Osteoblast (primary cell): ENCODE measurements at regions not wholly inside any gene's neighbourhood (a gene's known extent, or its start where the extent isn't known, plus 50 kb on each side); places are given as distances from the start of the nearest gene placed in this dataset.

Experiments used
- DNase-seq: peaks from one replicate; pipeline ENCODE4 v3.0.0; 2011; ENCODE audit warnings: low spot score, mixed read lengths; ENCODE audit not compliant: insufficient read length; ENCODE audit errors: missing footprints
- H2AFZ ChIP-seq: 2 replicates; pipeline ENCODE4 v1.6.0; 2011; ENCODE audit warnings: mild to moderate bottlenecking, low read length
- H3K27ac ChIP-seq: 2 replicates; pipeline ENCODE4 v1.5.1; 2011; ENCODE audit warnings: mild to moderate bottlenecking, low read depth, low read length, moderate library complexity
- H3K27me3 ChIP-seq: 2 replicates; pipeline ENCODE4 v1.6.0; 2012; ENCODE audit warnings: mild to moderate bottlenecking, control low read depth, inconsistent platforms, low read length, moderate library complexity; ENCODE audit not compliant: insufficient read depth
- H3K36me3 ChIP-seq: 2 replicates; pipeline ENCODE4 v1.5.1; 2011; ENCODE audit warnings: mild to moderate bottlenecking, low read length, control low read depth, moderate library complexity; ENCODE audit not compliant: insufficient read depth
- H3K4me1 ChIP-seq: 2 replicates; pipeline ENCODE4 v1.5.1; 2011; ENCODE audit warnings: mild to moderate bottlenecking, low read length, control low read depth, moderate library complexity; ENCODE audit not compliant: insufficient read depth
- H3K4me2 ChIP-seq: 2 replicates; pipeline ENCODE4 v1.6.0; 2011; ENCODE audit warnings: mild to moderate bottlenecking, low read length; ENCODE audit not compliant: insufficient read depth
- H3K4me3 ChIP-seq: fragments of 200-600 bp; sonication (generic); 3 replicates; pipeline ENCODE4 v1.5.1; 2012; ENCODE audit warnings: mild to moderate bottlenecking, low read length, inconsistent platforms; ENCODE audit not compliant: insufficient read depth
- H3K79me2 ChIP-seq: 2 replicates; pipeline ENCODE4 v1.6.0; 2012; ENCODE audit warnings: mild to moderate bottlenecking, low read length, control low read depth, inconsistent platforms; ENCODE audit not compliant: insufficient read depth
- H3K9me3 ChIP-seq: 2 replicates; pipeline ENCODE4 v1.5.1; 2011; ENCODE audit warnings: low read depth, low read length, control low read depth
- H4K20me1 ChIP-seq: 2 replicates; pipeline ENCODE4 v1.6.0; 2012; ENCODE audit warnings: mild to moderate bottlenecking, low read length, control low read depth; ENCODE audit not compliant: insufficient read depth
- CTCF ChIP-seq: IDR thresholded peaks from 2 replicates; pipeline ENCODE4 v1.5.1; 2011; ENCODE audit warnings: mild to moderate bottlenecking, low read depth, low read length, moderate library complexity; ENCODE audit errors: extremely low read depth

- Histone ChIP-seq H3K4me3 (no peak overlapping the region), H4K20me1 (no peaks in the 10 kb centered on the region), H3K9me3 (no peaks in the 10 kb centered on the region), H3K79me2 (no peaks in the 10 kb centered on the region), H3K36me3 (no peaks in the 10 kb centered on the region), H3K27ac (no peak overlapping the region), H3K27me3 (no peaks in the 10 kb centered on the region), H3K4me2 (no peak overlapping the region), H2AFZ (no peak overlapping the region), H3K4me1 (no peaks in the 10 kb centered on the region)
- no peak for TF ChIP-seq CTCF
- DNase-seq, result no peak
Measured at GRCh38 chr3:191529992-191530391, 69.0 kb downstream of the PYDC2 start.

- no peaks in the 10 kb centered on the region for H3K4me1 ChIP-seq
- no peak for DNase-seq
- no peak overlapping the region for H2AFZ ChIP-seq
- no peaks in the 10 kb centered on the region for H3K9me3 ChIP-seq
- H3K79me2 ChIP-seq, result no peaks in the 10 kb centered on the region
- no peak overlapping the region for H3K27ac ChIP-seq
- no peak for TF ChIP-seq CTCF
- H3K4me3 ChIP-seq, result no peak overlapping the region
- no peak overlapping the region for H3K4me2 ChIP-seq
- no peaks in the 10 kb centered on the region for H4K20me1 ChIP-seq
- no peaks in the 10 kb centered on the region for H3K27me3 ChIP-seq
- H3K36me3 ChIP-seq, result no peaks in the 10 kb centered on the region
Measured at GRCh38 chr3:191531434-191531972, 70.5 kb downstream of the PYDC2 start.

GRCh38 chr3:191543018-191543417, 82.1 kb downstream of the PYDC2 start:
- Histone ChIP-seq H3K4me1 (no peaks in the 10 kb centered on the region), H4K20me1 (no peaks in the 10 kb centered on the region), H3K4me2 (no peak overlapping the region)

GRCh38 chr3:191543897-191544296, 82.9 kb downstream of the PYDC2 start:
- H3K36me3 ChIP-seq, result no peaks in the 10 kb centered on the region
- H2AFZ ChIP-seq, result no peak overlapping the region
- H3K27ac ChIP-seq, result no peak overlapping the region
- H3K4me3 ChIP-seq, result no peak overlapping the region
- no peaks in the 10 kb centered on the region for H3K9me3 ChIP-seq
- no peaks in the 10 kb centered on the region for H3K27me3 ChIP-seq
- no peak for TF ChIP-seq CTCF
- H3K4me2 ChIP-seq, result no peak overlapping the region
- H4K20me1 ChIP-seq, result no peaks in the 10 kb centered on the region
- no peaks in the 10 kb centered on the region for H3K79me2 ChIP-seq
- DNase-seq, result no peak
- no peaks in the 10 kb centered on the region for H3K4me1 ChIP-seq

More at GRCh38 chr3:191543018-191543417, 82.1 kb downstream of the PYDC2 start:
- TF ChIP-seq CTCF, result no peak
- no peak overlapping the region for H2AFZ ChIP-seq
- H3K27me3 ChIP-seq, result no peaks in the 10 kb centered on the region
- no peaks in the 10 kb centered on the region for H3K36me3 ChIP-seq
- H3K79me2 ChIP-seq, result no peaks in the 10 kb centered on the region
- H3K27ac ChIP-seq, result no peak overlapping the region
- no peak overlapping the region for H3K4me3 ChIP-seq
- H3K9me3 ChIP-seq, result no peaks in the 10 kb centered on the region
- DNase-seq, result no peak
